ENCODE measurements at regions not wholly inside any gene's neighbourhood (a gene's known extent, or its start where the extent isn't known, plus 50 kb on each side); places are given as distances from the start of the nearest gene placed in this dataset.
A peak's percentile ranks its signal among the peaks of the same experiment; 100 is the strongest.

GRCh38 chr4:181939199-181939945, 303.8 kb upstream of the TENM3 start:
- Histone ChIP-seq H3K36me3 (ENCODE audit: insufficient read depth, insufficient read length, low read length) (no peaks in the 10 kb centered on the region), H3K9me3 (ENCODE audit: insufficient read depth, low read length) (no peaks in the 10 kb centered on the region), H3K4me3 (ENCODE audit: insufficient read length, low read depth) (no peak overlapping the region), H3K9ac (ENCODE audit: insufficient read length, low read depth) (no peak overlapping the region), H3K4me1 (ENCODE audit: insufficient read depth, insufficient read length) (no peaks in the 10 kb centered on the region), H3K27me3 (ENCODE audit: insufficient read depth, insufficient read length) (no peaks in the 10 kb centered on the region)
- TF ChIP-seq SUZ12 (IDR thresholded peaks at IDR 0.05; ENCODE audit: extremely low read depth, insufficient read depth, insufficient read length) (no peak), ZNF274 (IDR thresholded peaks at IDR 0.05; ENCODE audit: low read depth, low read length) (no peak), YY1 (IDR thresholded peaks at IDR 0.05; ENCODE audit: insufficient read depth, insufficient read length) (no peak)
- no peak for DNase-seq (ENCODE audit: low read depth, low spot score)

GRCh38 chr4:181944527-181944926, 298.7 kb upstream of the TENM3 start:
- Histone ChIP-seq H3K36me3 (ENCODE audit: insufficient read depth, insufficient read length, low read length) (no peaks in the 10 kb centered on the region), H3K9ac (ENCODE audit: insufficient read length, low read depth) (no peak overlapping the region), H3K9me3 (ENCODE audit: insufficient read depth, low read length) (no peaks in the 10 kb centered on the region), H3K4me1 (ENCODE audit: insufficient read depth, insufficient read length) (no peaks in the 10 kb centered on the region), H3K27me3 (ENCODE audit: insufficient read depth, insufficient read length) (no peaks in the 10 kb centered on the region), H3K4me3 (ENCODE audit: insufficient read length, low read depth) (no peak overlapping the region)
- DNase-seq (ENCODE audit: low read depth, low spot score), result no peak
- TF ChIP-seq YY1 (IDR thresholded peaks at IDR 0.05; ENCODE audit: insufficient read depth, insufficient read length), result no peak
- TF ChIP-seq SUZ12 (IDR thresholded peaks at IDR 0.05; ENCODE audit: extremely low read depth, insufficient read depth, insufficient read length), result no peak
- no peak for TF ChIP-seq ZNF274 (IDR thresholded peaks at IDR 0.05; ENCODE audit: low read depth, low read length)

- Histone ChIP-seq H3K9ac (ENCODE audit: insufficient read length, low read depth) (no peak overlapping the region), H3K27me3 (ENCODE audit: insufficient read depth, insufficient read length) (no peaks in the 10 kb centered on the region), H3K4me3 (ENCODE audit: insufficient read length, low read depth) (no peak overlapping the region), H3K36me3 (ENCODE audit: insufficient read depth, insufficient read length, low read length) (no peaks in the 10 kb centered on the region), H3K4me1 (ENCODE audit: insufficient read depth, insufficient read length) (no peaks in the 10 kb centered on the region), H3K9me3 (ENCODE audit: insufficient read depth, low read length) (peaks cover 4% of the 10 kb centered on the region)
- no peak for DNase-seq (ENCODE audit: low read depth, low spot score)
- TF ChIP-seq ZNF274 (IDR thresholded peaks at IDR 0.05; ENCODE audit: low read depth, low read length) (no peak), SUZ12 (IDR thresholded peaks at IDR 0.05; ENCODE audit: extremely low read depth, insufficient read depth, insufficient read length) (no peak), YY1 (IDR thresholded peaks at IDR 0.05; ENCODE audit: insufficient read depth, insufficient read length) (no peak)
These were observed 296.3 kb upstream of the TENM3 start for GRCh38 chr4:181946902-181947301.

- Histone ChIP-seq H3K4me3 (ENCODE audit: insufficient read length, low read depth) (no peak overlapping the region), H3K36me3 (ENCODE audit: insufficient read depth, insufficient read length, low read length) (no peaks in the 10 kb centered on the region), H3K27me3 (ENCODE audit: insufficient read depth, insufficient read length) (no peaks in the 10 kb centered on the region), H3K9me3 (ENCODE audit: insufficient read depth, low read length) (peaks cover 4% of the 10 kb centered on the region), H3K9ac (ENCODE audit: insufficient read length, low read depth) (no peak overlapping the region), H3K4me1 (ENCODE audit: insufficient read depth, insufficient read length) (no peaks in the 10 kb centered on the region)
- TF ChIP-seq SUZ12 (IDR thresholded peaks at IDR 0.05; ENCODE audit: extremely low read depth, insufficient read depth, insufficient read length), result no peak
- TF ChIP-seq YY1 (IDR thresholded peaks at IDR 0.05; ENCODE audit: insufficient read depth, insufficient read length), result no peak
- TF ChIP-seq ZNF274 (IDR thresholded peaks at IDR 0.05; ENCODE audit: low read depth, low read length), result no peak
- DNase-seq (ENCODE audit: low read depth, low spot score), result no peak
These were observed 294.3 kb upstream of the TENM3 start for GRCh38 chr4:181948839-181949382.

DNA sequence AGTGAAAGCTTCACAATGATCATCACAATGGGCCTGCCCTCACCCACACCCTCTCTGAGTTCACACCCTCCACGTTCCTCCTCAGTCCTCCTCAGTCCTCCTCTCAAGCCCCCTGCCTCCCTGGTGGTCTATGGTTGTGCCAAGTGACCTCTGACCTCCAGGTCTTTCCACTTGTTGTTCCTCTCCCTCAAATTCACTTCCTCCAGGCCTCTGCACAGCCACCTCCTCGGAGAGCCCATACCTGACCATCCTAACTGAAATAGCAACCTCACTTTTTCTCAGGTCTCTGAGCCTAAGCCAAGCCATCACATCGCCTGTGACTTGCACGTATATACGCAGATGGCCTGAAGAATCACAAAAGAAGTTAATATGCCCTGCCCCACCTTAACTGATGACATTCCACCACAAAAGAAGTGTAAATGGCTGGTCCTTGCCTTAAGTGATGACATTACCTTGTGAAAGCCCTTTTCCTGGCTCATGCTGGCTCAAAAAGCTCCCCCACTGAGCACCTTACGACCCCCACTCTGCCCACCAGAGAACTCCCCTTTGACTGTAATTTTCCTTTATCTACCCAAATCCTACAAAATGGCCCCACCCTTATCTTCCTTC, 293.4 kb upstream of the TENM3 start:
- Histone ChIP-seq H3K27me3 (ENCODE audit: insufficient read depth, insufficient read length) (no peaks in the 10 kb centered on the region), H3K36me3 (ENCODE audit: insufficient read depth, insufficient read length, low read length) (no peaks in the 10 kb centered on the region), H3K9ac (ENCODE audit: insufficient read length, low read depth) (no peak overlapping the region), H3K9me3 (ENCODE audit: insufficient read depth, low read length) (peaks cover 4% of the 10 kb centered on the region), H3K4me1 (ENCODE audit: insufficient read depth, insufficient read length) (no peaks in the 10 kb centered on the region), H3K4me3 (ENCODE audit: insufficient read length, low read depth) (no peak overlapping the region)
- DNase-seq (ENCODE audit: low read depth, low spot score), result peak; percentile 61
- TF ChIP-seq ZNF274 (IDR thresholded peaks at IDR 0.05; ENCODE audit: low read depth, low read length) (no peak), SUZ12 (IDR thresholded peaks at IDR 0.05; ENCODE audit: extremely low read depth, insufficient read depth, insufficient read length) (no peak)

DNA sequence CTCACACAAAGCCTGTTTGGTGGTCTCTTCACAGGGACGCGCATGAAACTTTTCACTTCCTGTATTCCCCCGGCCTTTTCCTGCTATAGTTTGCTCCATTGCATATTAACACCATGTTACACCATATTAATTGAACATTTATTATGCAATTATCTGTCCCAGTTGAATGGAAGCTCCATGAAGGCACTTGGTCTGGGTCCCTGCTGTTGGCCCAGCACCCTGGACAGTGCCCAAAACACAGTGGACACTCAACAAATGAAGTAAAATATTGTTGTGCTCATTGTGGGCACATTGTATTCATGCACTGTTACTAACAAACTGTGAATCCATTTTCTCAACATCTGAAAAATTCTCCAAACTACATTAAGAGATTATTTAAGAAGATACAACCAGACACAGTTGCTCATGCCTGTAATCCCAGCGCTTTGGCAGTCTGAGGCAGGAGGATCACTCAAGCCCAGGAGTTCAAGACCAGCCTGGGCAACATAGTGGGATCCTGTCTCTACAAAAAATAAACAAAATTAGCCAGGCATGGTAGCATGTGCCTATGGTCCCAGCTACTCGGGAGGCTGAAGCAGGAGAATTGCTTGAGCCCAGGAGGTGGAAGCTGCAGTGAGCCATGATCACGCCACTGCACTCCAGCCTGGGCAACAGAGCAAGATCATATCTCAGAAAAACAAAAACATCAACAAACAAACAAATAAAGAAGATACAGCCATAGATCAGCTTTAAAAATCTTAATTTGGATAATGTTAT, 292.7 kb upstream of the TENM3 start:
- no peak for TF ChIP-seq ZNF274 (IDR thresholded peaks at IDR 0.05; ENCODE audit: low read depth, low read length)
- TF ChIP-seq YY1 (IDR thresholded peaks at IDR 0.05; ENCODE audit: insufficient read depth, insufficient read length), result no peak
- TF ChIP-seq SUZ12 (IDR thresholded peaks at IDR 0.05; ENCODE audit: extremely low read depth, insufficient read depth, insufficient read length), result no peak
- Histone ChIP-seq H3K4me1 (ENCODE audit: insufficient read depth, insufficient read length) (no peaks in the 10 kb centered on the region), H3K9ac (ENCODE audit: insufficient read length, low read depth) (no peak overlapping the region), H3K36me3 (ENCODE audit: insufficient read depth, insufficient read length, low read length) (no peaks in the 10 kb centered on the region), H3K4me3 (ENCODE audit: insufficient read length, low read depth) (no peak overlapping the region), H3K27me3 (ENCODE audit: insufficient read depth, insufficient read length) (no peaks in the 10 kb centered on the region), H3K9me3 (ENCODE audit: insufficient read depth, low read length) (peaks cover 4% of the 10 kb centered on the region)
- DNase-seq (ENCODE audit: low read depth, low spot score), result no peak

- no peak overlapping the region for H3K9ac ChIP-seq (ENCODE audit: insufficient read length, low read depth)
- no peak overlapping the region for H3K4me3 ChIP-seq (ENCODE audit: insufficient read length, low read depth)
- TF ChIP-seq ZNF274 (IDR thresholded peaks at IDR 0.05; ENCODE audit: low read depth, low read length), result no peak
- TF ChIP-seq SUZ12 (IDR thresholded peaks at IDR 0.05; ENCODE audit: extremely low read depth, insufficient read depth, insufficient read length), result no peak
- TF ChIP-seq YY1 (IDR thresholded peaks at IDR 0.05; ENCODE audit: insufficient read depth, insufficient read length), result no peak
- no peaks in the 10 kb centered on the region for H3K4me1 ChIP-seq (ENCODE audit: insufficient read depth, insufficient read length)
- peaks cover 4% of the 10 kb centered on the region for H3K9me3 ChIP-seq (ENCODE audit: insufficient read depth, low read length)
- no peak for DNase-seq (ENCODE audit: low read depth, low spot score)
- no peaks in the 10 kb centered on the region for H3K36me3 ChIP-seq (ENCODE audit: insufficient read depth, insufficient read length, low read length)
- no peaks in the 10 kb centered on the region for H3K27me3 ChIP-seq (ENCODE audit: insufficient read depth, insufficient read length)
These were observed 291.9 kb upstream of the TENM3 start for GRCh38 chr4:181951265-181951664.

All from NT2/D1 (cell line).